ENCODE measurements at regions not wholly inside any gene's neighbourhood (a gene's known extent, or its start where the extent isn't known, plus 50 kb on each side); places are given as distances from the start of the nearest gene placed in this dataset.

- no peak for TF ChIP-seq POLR2A (IDR thresholded peaks at IDR 0.05)
- no peak for TF ChIP-seq CTCF (IDR thresholded peaks at IDR 0.05)
Observed at GRCh38 chr18:56455141-56455540, 183.3 kb downstream of the TXNL1 start.

Data from prostate gland (tissue), 2 donors.